H9 (cell line): ENCODE measurements at regions not wholly inside any gene's neighbourhood (a gene's known extent, or its start where the extent isn't known, plus 50 kb on each side); places are given as distances from the start of the nearest gene placed in this dataset.

Source experiments
- DNase-seq: peaks from one replicate; pipeline ENCODE4 v3.0.0-alpha.2; 2017
- H2AFZ ChIP-seq: one replicate; pipeline ENCODE4 v1.6.1; 2013; ENCODE audit warnings: mild to moderate bottlenecking, low read length, control low read depth, moderate library complexity
- H2AK5ac ChIP-seq: 2 replicates; pipeline ENCODE4 v1.6.1; 2013; ENCODE audit warnings: low read length, control low read depth, mixed read lengths; ENCODE audit not compliant: insufficient read length
- H2BK120ac ChIP-seq: one replicate; pipeline ENCODE4 v1.6.1; 2013; ENCODE audit warnings: low read depth, mild to moderate bottlenecking, low read length, control low read depth, inconsistent platforms; ENCODE audit not compliant: poor library complexity, severe bottlenecking
- H2BK12ac ChIP-seq: 2 replicates; pipeline ENCODE4 v1.6.1; 2013; ENCODE audit warnings: low read length, control low read depth, mixed read lengths, low read depth; ENCODE audit not compliant: insufficient read length
- H2BK15ac ChIP-seq: 2 replicates; pipeline ENCODE4 v1.6.1; 2013; ENCODE audit warnings: low read depth, low read length, control low read depth
- H2BK20ac ChIP-seq: one replicate; pipeline ENCODE4 v1.6.1; 2013; ENCODE audit warnings: low read depth, mild to moderate bottlenecking, low read length, control low read depth, inconsistent platforms; ENCODE audit not compliant: poor library complexity, severe bottlenecking
- H2BK5ac ChIP-seq: 2 replicates; pipeline ENCODE4 v1.6.1; 2013; ENCODE audit warnings: low read length, control low read depth, mixed read lengths; ENCODE audit not compliant: insufficient read length
- H3K14ac ChIP-seq: 2 replicates; pipeline ENCODE4 v1.6.1; 2013; ENCODE audit warnings: low read length, control low read depth; ENCODE audit not compliant: insufficient read depth
- H3K18ac ChIP-seq: 2 replicates; pipeline ENCODE4 v1.6.1; 2013; ENCODE audit warnings: low read depth, mild to moderate bottlenecking, mixed read lengths, low read length, control low read depth; ENCODE audit not compliant: insufficient read length
- H3K23ac ChIP-seq: 2 replicates; pipeline ENCODE4 v1.6.1; 2013; ENCODE audit warnings: low read length, control low read depth, mixed read lengths, low read depth; ENCODE audit not compliant: insufficient read length
- H3K23me2 ChIP-seq: 2 replicates; pipeline ENCODE4 v1.6.1; 2013; ENCODE audit warnings: low read depth, mild to moderate bottlenecking, mixed read lengths, low read length, control low read depth; ENCODE audit not compliant: insufficient read length, poor library complexity, severe bottlenecking
- H3K27ac ChIP-seq: 2 replicates; pipeline ENCODE4 v1.5.1; 2013; ENCODE audit warnings: low read length, control low read depth, mixed read lengths, low read depth; ENCODE audit not compliant: insufficient read length
- H3K27me3 ChIP-seq: 2 replicates; pipeline ENCODE4 v1.6.1; 2013; ENCODE audit warnings: low read length, control low read depth, inconsistent platforms; ENCODE audit not compliant: insufficient read depth
- H3K4ac ChIP-seq: 2 replicates; pipeline ENCODE4 v1.6.1; 2013; ENCODE audit warnings: low read depth, mild to moderate bottlenecking, control low read depth, inconsistent platforms, low read length, moderate library complexity
- H3K4me1 ChIP-seq: 2 replicates; pipeline ENCODE4 v1.6.1; 2013; ENCODE audit warnings: low read length, control low read depth, inconsistent platforms; ENCODE audit not compliant: insufficient read depth
- H3K4me2 ChIP-seq: 2 replicates; pipeline ENCODE4 v1.6.1; 2013; ENCODE audit warnings: low read length, control low read depth, mixed read lengths; ENCODE audit not compliant: insufficient read length, insufficient read depth
- H3K56ac ChIP-seq: 2 replicates; pipeline ENCODE4 v1.6.1; 2013; ENCODE audit warnings: low read depth, mild to moderate bottlenecking, mixed read lengths, low read length, control low read depth; ENCODE audit not compliant: insufficient read length
- H3K79me1 ChIP-seq: 2 replicates; pipeline ENCODE4 v1.6.1; 2013; ENCODE audit warnings: low read depth, mild to moderate bottlenecking, moderate library complexity, low read length, control low read depth, inconsistent platforms; ENCODE audit not compliant: insufficient read depth, poor library complexity, severe bottlenecking
- H3K79me2 ChIP-seq: 2 replicates; pipeline ENCODE4 v1.6.1; 2013; ENCODE audit warnings: low read length, control low read depth, inconsistent platforms; ENCODE audit not compliant: insufficient read depth
- H3K9ac ChIP-seq: 2 replicates; pipeline ENCODE4 v1.6.1; 2013; ENCODE audit warnings: low read length, control low read depth, mixed read lengths; ENCODE audit not compliant: insufficient read length; ENCODE audit errors: extremely low read depth
- H3K9me3 ChIP-seq: one replicate; pipeline ENCODE4 v1.6.1; 2013; ENCODE audit warnings: low read depth, low read length, inconsistent platforms; ENCODE audit not compliant: control insufficient read depth
- H3T11ph ChIP-seq: one replicate; pipeline ENCODE4 v1.6.1; 2013; ENCODE audit warnings: mild to moderate bottlenecking, low read length, control low read depth, inconsistent platforms
- H4K20me1 ChIP-seq: one replicate; pipeline ENCODE4 v1.6.1; 2013; ENCODE audit not compliant: control insufficient read depth, insufficient read length, insufficient read depth
- H4K5ac ChIP-seq: 2 replicates; pipeline ENCODE4 v1.6.1; 2013; ENCODE audit warnings: low read depth, mild to moderate bottlenecking, mixed read lengths, low read length, control low read depth; ENCODE audit not compliant: insufficient read length
- H4K8ac ChIP-seq: replicated peaks from 2 replicates; pipeline ENCODE4 v1.6.1; 2013; ENCODE audit warnings: low read length, control low read depth, mixed read lengths, low read depth; ENCODE audit not compliant: insufficient read length
- H4K91ac ChIP-seq: 2 replicates; pipeline ENCODE4 v1.6.1; 2013; ENCODE audit warnings: low read depth, mild to moderate bottlenecking, moderate library complexity, mixed read lengths, low read length, control low read depth; ENCODE audit not compliant: insufficient read length
- H3K27ac Mint-ChIP-seq, 3 experiments: 2 replicates in 2 of 3; 3 replicates in 1 of 3; pipeline ENCODE4 v1.8.0; 2020 to 2021; ENCODE audit warnings: mixed read lengths in 3 of 3, mild to moderate bottlenecking in 1 of 3, moderate library complexity in 1 of 3
- H3K27me3 Mint-ChIP-seq: 2 replicates; pipeline ENCODE4 v1.8.0; 2021; ENCODE audit warnings: low read depth, mild to moderate bottlenecking, moderate library complexity, mixed read lengths
- H3K36me3 Mint-ChIP-seq, 3 experiments: 2 replicates in 2 of 3; 3 replicates in 1 of 3; pipeline ENCODE4 v1.8.0; 2020 to 2021; ENCODE audit warnings: low read depth in 3 of 3, mixed read lengths in 3 of 3; ENCODE audit not compliant: insufficient read depth in 1 of 3
- H3K4me1 Mint-ChIP-seq, 2 experiments: 2 replicates each; pipeline ENCODE4 v1.8.0; 2020; ENCODE audit warnings: mixed read lengths in 2 of 2
- H3K4me3 Mint-ChIP-seq, 2 experiments: 2 replicates in 1 of 2; 3 replicates in 1 of 2; pipeline ENCODE4 v1.8.0; 2020 to 2021; ENCODE audit warnings: mild to moderate bottlenecking in 2 of 2, mixed read lengths in 2 of 2, moderate library complexity in 1 of 2
- H3K9me3 Mint-ChIP-seq, 2 experiments: 2 replicates in 1 of 2; 3 replicates in 1 of 2; pipeline ENCODE4 v1.8.0; 2020; ENCODE audit warnings: mild to moderate bottlenecking in 2 of 2, mixed read lengths in 2 of 2, moderate library complexity in 1 of 2
- TF ChIP-seq, protein P1 (sequence below): fragments of 200-600 bp; sonication (generic); conservative IDR thresholded peaks from 3 replicates; pipeline ENCODE4 v1.8.0; 2021; ENCODE audit warnings: antibody characterized with exemption, mild to moderate bottlenecking

DNA sequence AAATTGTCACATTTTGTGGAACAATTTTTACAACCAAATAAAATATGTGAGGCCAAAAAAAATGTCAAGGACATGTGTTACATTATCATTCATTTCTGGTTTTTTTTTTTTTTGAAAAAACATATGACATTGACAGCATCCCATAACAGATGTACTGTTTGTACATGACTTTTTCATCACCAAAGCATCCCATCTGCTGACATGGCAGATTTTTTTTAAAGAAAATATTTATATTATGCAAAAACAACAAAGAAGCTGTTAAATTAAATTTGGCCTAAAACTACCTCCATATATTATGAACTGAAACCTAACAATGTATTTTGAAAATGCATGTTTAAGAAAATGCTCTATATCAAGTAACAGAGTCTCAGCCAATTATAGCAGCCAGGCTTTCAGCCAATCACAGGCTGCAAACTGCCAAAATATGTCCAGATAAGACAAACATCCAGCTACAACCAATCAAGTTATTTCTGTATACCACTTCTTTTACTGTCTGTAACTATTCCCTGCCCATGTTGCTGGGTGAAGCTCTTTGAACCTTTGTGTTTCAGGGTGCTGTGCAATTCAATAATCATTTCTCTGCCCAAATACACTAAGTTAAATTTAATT is 1111.8 kb downstream of the GRM8 start:
- Histone ChIP-seq H3K79me2 (no peaks in the 10 kb centered on the region), H2BK20ac (no peak overlapping the region), H4K91ac (no peak overlapping the region), H2AFZ (no peak overlapping the region), H4K8ac (no peak overlapping the region), H2BK5ac (no peak overlapping the region), H3K4ac (no peak overlapping the region), H2BK12ac (no peak overlapping the region), H2BK120ac (no peak overlapping the region), H3K56ac (no peak overlapping the region), H4K5ac (no peak overlapping the region), H3K23ac (no peak overlapping the region), H3K14ac (no peak overlapping the region), H2BK15ac (no peak overlapping the region), H3K79me1 (no peaks in the 10 kb centered on the region), H3K27me3 (no peaks in the 10 kb centered on the region), H3K9ac (no peak overlapping the region), H3K27ac (no peak overlapping the region), H3K23me2 (no peaks in the 10 kb centered on the region), H3K9me3 (no peaks in the 10 kb centered on the region), H3K18ac (no peak overlapping the region), H3K4me2 (no peak overlapping the region), H2AK5ac (no peak overlapping the region), H3K4me1 (no peaks in the 10 kb centered on the region), H3T11ph (no peak overlapping the region), H4K20me1 (no peaks in the 10 kb centered on the region)
- Mint-ChIP-seq H3K4me1 (peaks cover 0 to 9% of the 10 kb centered on the region in 2 experiments; a peak in 2 of 4 replicates), H3K4me3 (no peak overlapping the region), H3K9me3 (no peaks in the 10 kb centered on the region), H3K36me3 (no peaks in the 10 kb centered on the region), H3K27me3 (no peaks in the 10 kb centered on the region), H3K27ac (no peak overlapping the region)
- DNase-seq: no peak
- TF ChIP-seq, protein P1, sequence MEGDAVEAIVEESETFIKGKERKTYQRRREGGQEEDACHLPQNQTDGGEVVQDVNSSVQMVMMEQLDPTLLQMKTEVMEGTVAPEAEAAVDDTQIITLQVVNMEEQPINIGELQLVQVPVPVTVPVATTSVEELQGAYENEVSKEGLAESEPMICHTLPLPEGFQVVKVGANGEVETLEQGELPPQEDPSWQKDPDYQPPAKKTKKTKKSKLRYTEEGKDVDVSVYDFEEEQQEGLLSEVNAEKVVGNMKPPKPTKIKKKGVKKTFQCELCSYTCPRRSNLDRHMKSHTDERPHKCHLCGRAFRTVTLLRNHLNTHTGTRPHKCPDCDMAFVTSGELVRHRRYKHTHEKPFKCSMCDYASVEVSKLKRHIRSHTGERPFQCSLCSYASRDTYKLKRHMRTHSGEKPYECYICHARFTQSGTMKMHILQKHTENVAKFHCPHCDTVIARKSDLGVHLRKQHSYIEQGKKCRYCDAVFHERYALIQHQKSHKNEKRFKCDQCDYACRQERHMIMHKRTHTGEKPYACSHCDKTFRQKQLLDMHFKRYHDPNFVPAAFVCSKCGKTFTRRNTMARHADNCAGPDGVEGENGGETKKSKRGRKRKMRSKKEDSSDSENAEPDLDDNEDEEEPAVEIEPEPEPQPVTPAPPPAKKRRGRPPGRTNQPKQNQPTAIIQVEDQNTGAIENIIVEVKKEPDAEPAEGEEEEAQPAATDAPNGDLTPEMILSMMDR: no peak
